ENCODE measurements at regions not wholly inside any gene's neighbourhood (a gene's known extent, or its start where the extent isn't known, plus 50 kb on each side); places are given as distances from the start of the nearest gene placed in this dataset.

GRCh38 chr14:53470351-53471043 lies 317.4 kb upstream of the DDHD1 start:
- FAIRE-seq, result no peak
- no peak for TF ChIP-seq CTCF (IDR thresholded peaks at IDR 0.05; ENCODE audit: insufficient read depth, missing control alignments)
- DNase-seq (ENCODE audit: insufficient read length, low spot score), result no peak

DNA sequence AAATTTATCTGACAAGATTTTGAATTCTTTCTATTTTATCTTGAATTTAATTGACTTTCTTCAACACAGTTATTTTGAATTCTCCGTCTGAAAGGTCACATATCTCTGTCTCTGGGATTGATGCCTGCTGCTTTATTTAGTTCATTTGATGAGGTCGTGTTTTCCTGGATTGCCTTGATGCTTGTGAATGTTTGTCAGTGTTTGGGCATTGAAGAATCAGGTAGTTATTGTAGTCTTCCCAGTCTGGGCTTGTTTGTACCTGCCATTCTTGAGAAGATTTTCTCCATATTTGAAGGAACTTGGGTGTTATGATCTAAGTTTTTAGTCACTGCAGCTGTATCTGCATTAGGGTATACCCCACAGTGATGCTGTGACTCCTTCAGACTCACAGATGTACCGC lies 315.8 kb upstream of the DDHD1 start:
- FAIRE-seq (no peak), DNase-seq (ENCODE audit: insufficient read length, low spot score) (no peak)
- TF ChIP-seq CTCF (IDR thresholded peaks at IDR 0.05; ENCODE audit: insufficient read depth, missing control alignments), result no peak

DNA sequence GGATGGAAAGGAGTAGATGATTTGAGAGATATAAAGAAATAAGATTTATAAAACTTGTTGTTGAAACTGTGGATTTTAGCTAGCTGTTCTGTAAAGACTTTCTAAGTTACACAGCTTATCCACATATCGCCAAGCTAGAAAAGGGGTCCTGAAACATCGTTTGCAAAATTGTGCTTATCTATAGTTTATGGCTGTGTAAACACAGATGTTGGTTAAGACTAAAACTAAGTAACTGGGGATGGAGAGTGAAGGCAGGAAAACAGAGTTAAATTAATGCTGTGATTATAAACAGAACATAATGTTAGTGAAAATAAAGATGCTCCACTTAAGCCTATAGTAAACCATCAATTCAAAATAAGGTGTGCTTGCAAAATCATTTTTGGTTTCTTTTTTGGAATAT lies 311.3 kb upstream of the DDHD1 start:
- DNase-seq (ENCODE audit: insufficient read length, low spot score) (no peak), FAIRE-seq (no peak)
- TF ChIP-seq CTCF (IDR thresholded peaks at IDR 0.05; ENCODE audit: insufficient read depth, missing control alignments), result no peak

- FAIRE-seq, result no peak
Observed at GRCh38 chr14:53462931-53463778, 310.0 kb upstream of the DDHD1 start.

GRCh38 chr14:53461858-53462257 lies 308.7 kb upstream of the DDHD1 start:
- no peak for TF ChIP-seq CTCF (IDR thresholded peaks at IDR 0.05; ENCODE audit: insufficient read depth, missing control alignments)
- FAIRE-seq (no peak), DNase-seq (ENCODE audit: insufficient read length, low spot score) (no peak)

More at GRCh38 chr14:53462931-53463778, 310.0 kb upstream of the DDHD1 start:
- DNase-seq (ENCODE audit: insufficient read length, low spot score), result no peak
- TF ChIP-seq CTCF (IDR thresholded peaks at IDR 0.05; ENCODE audit: insufficient read depth, missing control alignments), result no peak

GRCh38 chr14:53460544-53460943 lies 307.4 kb upstream of the DDHD1 start:
- no peak for DNase-seq (ENCODE audit: insufficient read length, low spot score)
- no peak for TF ChIP-seq CTCF (IDR thresholded peaks at IDR 0.05; ENCODE audit: insufficient read depth, missing control alignments)
- FAIRE-seq, result no peak

DNA sequence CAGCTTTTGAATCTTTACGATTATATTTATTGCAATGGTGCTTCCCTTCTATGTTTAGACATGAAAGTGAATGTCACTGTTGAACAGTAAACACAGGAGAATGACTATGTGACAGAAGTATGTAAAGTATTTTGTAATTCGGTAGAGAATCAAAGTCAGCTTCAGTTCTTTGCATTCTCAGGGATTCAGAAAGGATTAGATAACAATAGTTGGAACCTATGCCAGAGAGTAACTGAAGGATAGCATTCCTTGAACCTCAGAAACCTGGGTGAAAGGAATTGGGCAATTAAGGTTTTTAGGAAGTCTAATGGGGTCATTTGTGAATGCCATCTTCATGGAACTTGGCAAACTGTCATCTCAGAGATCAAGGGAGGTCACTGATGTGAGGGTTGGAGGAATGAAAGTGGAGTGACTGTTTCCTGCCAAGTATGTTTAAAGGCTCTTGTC lies 305.3 kb upstream of the DDHD1 start:
- no peak for TF ChIP-seq CTCF (IDR thresholded peaks at IDR 0.05; ENCODE audit: insufficient read depth, missing control alignments)
- no peak for FAIRE-seq
- DNase-seq (ENCODE audit: insufficient read length, low spot score), result no peak

All from D721Med (cell line).